HG02763 (cell line): ENCODE measurements at regions not wholly inside any gene's neighbourhood (a gene's known extent, or its start where the extent isn't known, plus 50 kb on each side); places are given as distances from the start of the nearest gene placed in this dataset.
"Not testable (repeated sequence)": the region's sequence is repeated elsewhere in the genome, so short reads cannot be mapped to it uniquely, and the experiment has no call there.

Source experiments
- ATAC-seq: cut with Tn5 transposase; IDR thresholded peaks from one replicate; pipeline ENCODE4 v1.9.1; 2021; ENCODE audit warnings: mild to moderate bottlenecking, moderate library complexity; ENCODE audit not compliant: unreplicated experiment

GRCh38 chr6:74534465-74535211 is 671.2 kb downstream of the COL12A1 start:
- ATAC-seq = no peak

- ATAC-seq = no peak
These were observed 686.7 kb downstream of the COL12A1 start for GRCh38 chr6:74519163-74519562.

- ATAC-seq = no peak
These were observed 687.8 kb downstream of the COL12A1 start for GRCh38 chr6:74518035-74518434.

GRCh38 chr6:74510878-74511277 is 695.0 kb downstream of the COL12A1 start:
- ATAC-seq = no peak

- no peak for ATAC-seq
These were observed 698.2 kb downstream of the COL12A1 start for GRCh38 chr6:74507649-74508048.

- ATAC-seq = no peak
These were observed 700.5 kb downstream of the COL12A1 start for GRCh38 chr6:74505391-74505790.

GRCh38 chr6:74504941-74505340 is 700.9 kb downstream of the COL12A1 start:
- no peak for ATAC-seq

GRCh38 chr6:74492587-74492986 is 713.3 kb downstream of the COL12A1 start:
- ATAC-seq = no peak

GRCh38 chr6:74491844-74492374 is 713.9 kb downstream of the COL12A1 start:
- ATAC-seq = no peak

GRCh38 chr6:74488726-74489125 is 717.1 kb downstream of the COL12A1 start:
- ATAC-seq = not testable (repeated sequence)

- ATAC-seq = no peak
These were observed 723.7 kb downstream of the COL12A1 start for GRCh38 chr6:74482180-74482579.

GRCh38 chr6:74480561-74480960 is 725.3 kb downstream of the COL12A1 start:
- ATAC-seq = no peak

- no peak for ATAC-seq
These were observed 725.9 kb downstream of the COL12A1 start for GRCh38 chr6:74479960-74480359.

GRCh38 chr6:74479420-74479819 is 726.4 kb downstream of the COL12A1 start:
- no peak for ATAC-seq

- not testable (repeated sequence) for ATAC-seq
These were observed 731.8 kb downstream of the COL12A1 start for GRCh38 chr6:74474046-74474445.

- ATAC-seq = not testable (repeated sequence)
These were observed 737.3 kb downstream of the COL12A1 start for GRCh38 chr6:74468552-74468951.

- no peak for ATAC-seq
These were observed 738.2 kb downstream of the COL12A1 start for GRCh38 chr6:74467533-74468215.

GRCh38 chr6:74466572-74466971 is 739.3 kb downstream of the COL12A1 start:
- ATAC-seq = no peak

- ATAC-seq = no peak
These were observed 746.6 kb downstream of the COL12A1 start for GRCh38 chr6:74459260-74459659.

- ATAC-seq = no peak
These were observed 747.3 kb downstream of the COL12A1 start for GRCh38 chr6:74458536-74458935.

- no peak for ATAC-seq
These were observed 750.1 kb downstream of the COL12A1 start for GRCh38 chr6:74455786-74456185.

- no peak for ATAC-seq
These were observed 753.9 kb downstream of the COL12A1 start for GRCh38 chr6:74451953-74452352.
